ENCODE measurements at regions not wholly inside any gene's neighbourhood (a gene's known extent, or its start where the extent isn't known, plus 50 kb on each side); places are given as distances from the start of the nearest gene placed in this dataset.

- ChIA-PET POLR2A (no interaction called here), CTCF (no interaction called here)
- DNase-seq (no peak), ATAC-seq (ENCODE audit: low read depth) (no peak)
- no peak for TF ChIP-seq CTCF (IDR thresholded peaks at IDR 0.05)
- no peak overlapping the region for H3K27ac Mint-ChIP-seq
- no peaks in the 10 kb centered on the region for H3K9me3 Mint-ChIP-seq
- no peaks in the 10 kb centered on the region for H3K36me3 Mint-ChIP-seq (ENCODE audit: low read depth)
- no peak overlapping the region for H3K4me3 Mint-ChIP-seq
- intact Hi-C loops (cut with micrococcal nuclease) = no loop called here
- peaks cover 9% of the 10 kb centered on the region for H3K27me3 Mint-ChIP-seq
- no peaks in the 10 kb centered on the region for H3K4me1 Mint-ChIP-seq
These were observed 176.8 kb upstream of the GLI2 start for GRCh38 chr2:120558847-120559246.

GRCh38 chr2:120559401-120559800 is 176.3 kb upstream of the GLI2 start:
- intact Hi-C loops (cut with micrococcal nuclease) = no loop called here
- CTCF ChIA-PET = no interaction called here
- H3K27me3 Mint-ChIP-seq = peaks cover 9% of the 10 kb centered on the region

GRCh38 chr2:120560330-120560729 is 175.3 kb upstream of the GLI2 start:
- H3K4me1 Mint-ChIP-seq = no peaks in the 10 kb centered on the region
- no peak overlapping the region for H3K4me3 Mint-ChIP-seq
- H3K27me3 Mint-ChIP-seq = peaks cover 6% of the 10 kb centered on the region
- H3K27ac Mint-ChIP-seq = no peak overlapping the region
- no peaks in the 10 kb centered on the region for H3K36me3 Mint-ChIP-seq (ENCODE audit: low read depth)
- CTCF ChIA-PET = no interaction called here
- ATAC-seq (ENCODE audit: low read depth) (no peak), DNase-seq (no peak)
- POLR2A ChIA-PET = no interaction called here
- no peaks in the 10 kb centered on the region for H3K9me3 Mint-ChIP-seq
- intact Hi-C loops (cut with micrococcal nuclease) = no loop called here
- TF ChIP-seq CTCF (IDR thresholded peaks at IDR 0.05) = no peak

More at GRCh38 chr2:120559401-120559800, 176.3 kb upstream of the GLI2 start:
- POLR2A ChIA-PET = no interaction called here
- DNase-seq (no peak), ATAC-seq (ENCODE audit: low read depth) (no peak)
- Mint-ChIP-seq H3K9me3 (no peaks in the 10 kb centered on the region), H3K27ac (no peak overlapping the region), H3K36me3 (ENCODE audit: low read depth) (no peaks in the 10 kb centered on the region), H3K4me1 (no peaks in the 10 kb centered on the region), H3K4me3 (no peak overlapping the region)
- no peak for TF ChIP-seq CTCF (IDR thresholded peaks at IDR 0.05)

- H3K9me3 Mint-ChIP-seq = no peaks in the 10 kb centered on the region
- no peak for TF ChIP-seq CTCF (IDR thresholded peaks at IDR 0.05)
- intact Hi-C loops (cut with micrococcal nuclease) = no loop called here
- H3K27me3 Mint-ChIP-seq = peaks cover 6% of the 10 kb centered on the region
- H3K4me3 Mint-ChIP-seq = no peak overlapping the region
- DNase-seq (no peak), ATAC-seq (ENCODE audit: low read depth) (no peak)
- ChIA-PET POLR2A (no interaction called here), CTCF (no interaction called here)
- no peaks in the 10 kb centered on the region for H3K4me1 Mint-ChIP-seq
- H3K36me3 Mint-ChIP-seq (ENCODE audit: low read depth) = no peaks in the 10 kb centered on the region
- H3K27ac Mint-ChIP-seq = no peak overlapping the region
These were observed 174.2 kb upstream of the GLI2 start for GRCh38 chr2:120561379-120562035.

- Mint-ChIP-seq H3K27me3 (peaks cover 6% of the 10 kb centered on the region), H3K9me3 (no peaks in the 10 kb centered on the region), H3K4me3 (no peak overlapping the region), H3K4me1 (no peaks in the 10 kb centered on the region), H3K36me3 (ENCODE audit: low read depth) (no peaks in the 10 kb centered on the region), H3K27ac (no peak overlapping the region)
- TF ChIP-seq CTCF (IDR thresholded peaks at IDR 0.05) = no peak
- ChIA-PET POLR2A (no interaction called here), CTCF (no interaction called here)
- no peak for DNase-seq
- intact Hi-C loops (cut with micrococcal nuclease) = no loop called here
- ATAC-seq (ENCODE audit: low read depth) = no peak
These were observed 173.3 kb upstream of the GLI2 start for GRCh38 chr2:120562218-120563005.

Measured in activated B cell treated with CpG ODN at 0.5 μM for 24 hours (primary cell).